GM19035 (cell line): ENCODE measurements at regions not wholly inside any gene's neighbourhood (a gene's known extent, or its start where the extent isn't known, plus 50 kb on each side); places are given as distances from the start of the nearest gene placed in this dataset.
A peak's percentile ranks its signal among the peaks of the same experiment; 100 is the strongest.

Experiments used
- ATAC-seq: cut with Tn5 transposase; IDR thresholded peaks from one replicate; pipeline ENCODE4 v1.9.1; 2021; ENCODE audit not compliant: unreplicated experiment

DNA sequence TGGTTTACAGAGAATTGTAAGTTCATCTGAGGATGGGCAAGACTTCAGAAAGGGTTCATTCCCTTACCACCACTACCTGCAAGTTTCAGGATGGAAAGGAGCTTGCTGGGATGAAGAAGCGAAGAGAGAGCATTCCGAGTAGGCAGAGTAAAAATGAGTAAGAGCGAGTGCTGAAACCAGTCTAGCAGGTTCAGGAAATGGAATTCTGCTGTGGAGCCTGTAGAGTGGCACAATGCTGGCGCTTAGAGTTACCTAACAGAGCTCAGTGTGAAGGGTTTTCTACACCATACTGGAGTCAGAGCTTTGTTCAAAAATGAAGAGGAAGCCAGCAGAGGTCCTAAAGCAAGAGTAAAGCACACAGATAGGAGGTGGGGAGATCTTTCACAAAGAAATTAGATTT is 179.2 kb upstream of the ZC3H12C start:
- no peak for ATAC-seq

- peak; percentile 46 for ATAC-seq
Observed at GRCh38 chr11:109914809-109915653, 178.2 kb upstream of the ZC3H12C start.

GRCh38 chr11:109926941-109927340 is 166.3 kb upstream of the ZC3H12C start:
- ATAC-seq, result no peak

DNA sequence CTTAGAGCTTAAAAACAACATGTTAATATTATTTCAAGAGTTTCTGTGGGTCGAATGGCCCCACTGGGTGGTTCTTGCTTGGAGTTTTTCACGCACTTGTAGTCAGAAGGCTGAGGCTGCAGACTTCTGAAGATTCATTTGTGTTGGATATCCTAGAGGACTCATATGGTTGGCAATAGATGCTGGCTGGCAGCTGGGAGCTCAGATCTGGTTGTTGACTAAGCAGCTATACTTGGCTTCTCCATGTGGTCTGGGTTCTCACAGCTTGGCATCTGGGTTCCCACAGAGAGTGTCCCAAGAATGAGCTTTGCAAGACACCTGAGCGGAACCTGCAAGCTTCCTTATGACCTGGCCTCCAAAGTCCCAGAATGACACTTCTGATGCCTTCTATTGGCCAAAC is 163.9 kb upstream of the ZC3H12C start:
- no peak for ATAC-seq

- no peak for ATAC-seq
Observed at GRCh38 chr11:109933126-109933525, 160.1 kb upstream of the ZC3H12C start.

GRCh38 chr11:109934151-109934550 is 159.0 kb upstream of the ZC3H12C start:
- ATAC-seq, result no peak

DNA sequence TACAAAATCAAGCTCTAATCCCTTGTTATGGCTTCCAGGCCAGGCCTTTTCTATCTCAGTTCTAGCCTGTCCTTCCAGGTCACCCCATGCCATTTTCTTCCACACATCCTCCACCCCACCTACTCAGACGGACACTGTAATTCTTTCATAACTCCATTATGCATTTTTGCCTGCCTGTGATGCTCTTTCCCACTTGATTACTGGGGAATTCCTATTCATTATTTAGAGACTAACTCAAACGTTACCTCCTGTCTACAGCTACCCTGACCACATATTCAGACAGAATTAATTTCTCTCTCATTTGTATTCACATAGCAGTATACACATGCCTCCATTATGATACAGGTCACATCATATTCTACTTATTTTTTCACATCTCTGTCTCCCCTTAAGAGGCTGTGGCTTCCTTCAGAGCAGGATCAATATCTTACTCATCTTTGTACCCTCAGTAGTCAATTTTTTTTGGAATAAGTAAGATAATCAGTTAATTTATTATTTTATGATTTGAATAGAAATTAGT is 156.5 kb upstream of the ZC3H12C start:
- no peak for ATAC-seq

DNA sequence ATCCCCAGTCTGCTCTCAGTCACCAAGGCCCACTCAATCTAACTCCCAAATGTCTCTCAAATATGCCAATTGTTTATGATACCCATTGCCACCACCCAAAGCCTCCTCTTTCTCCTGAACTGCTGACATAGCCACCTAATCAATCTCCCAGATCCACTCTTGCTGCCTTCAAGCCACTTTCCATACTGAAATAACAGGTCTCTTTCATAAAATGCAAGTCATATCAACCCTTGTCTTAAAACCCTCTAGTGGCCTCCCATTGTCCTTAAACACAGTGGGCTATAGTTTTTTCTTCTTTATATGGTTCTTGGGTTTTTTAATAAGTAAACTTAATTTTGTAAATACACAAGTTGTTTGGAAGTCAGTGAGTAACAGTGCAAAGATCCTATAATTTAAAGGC is 155.2 kb upstream of the ZC3H12C start:
- no peak for ATAC-seq

- ATAC-seq, result no peak
Observed at GRCh38 chr11:109939166-109939810, 153.9 kb upstream of the ZC3H12C start.

DNA sequence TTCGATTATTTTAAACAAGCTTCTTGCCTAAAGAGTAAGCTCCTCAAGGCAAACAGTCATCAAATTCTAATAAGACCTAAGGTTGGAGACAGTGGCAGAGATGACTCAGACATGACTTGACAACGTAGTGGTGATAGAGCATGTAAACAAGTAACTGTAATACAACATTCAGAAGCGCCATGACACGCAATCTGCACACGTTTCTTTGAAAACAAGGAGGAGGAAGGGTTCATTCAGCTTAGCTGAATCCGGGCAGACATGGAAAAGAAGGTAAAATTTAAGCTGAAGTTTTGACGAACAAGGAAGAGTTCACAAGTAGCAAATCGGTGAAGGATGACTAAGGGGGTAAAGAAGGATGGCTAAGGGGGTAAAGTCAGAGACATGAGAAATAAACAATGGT is 152.4 kb upstream of the ZC3H12C start:
- ATAC-seq, result no peak

- ATAC-seq, result peak; percentile 78
Observed at GRCh38 chr11:109945626-109946321, 147.4 kb upstream of the ZC3H12C start.

GRCh38 chr11:109946322-109946846 is 146.8 kb upstream of the ZC3H12C start:
- peak; percentile 94 for ATAC-seq

GRCh38 chr11:109954534-109954933 is 138.7 kb upstream of the ZC3H12C start:
- ATAC-seq, result no peak

- ATAC-seq, result peak; percentile 82
Observed at GRCh38 chr11:109956124-109956793, 136.9 kb upstream of the ZC3H12C start.

GRCh38 chr11:109957000-109957399 is 136.2 kb upstream of the ZC3H12C start:
- ATAC-seq, result no peak

DNA sequence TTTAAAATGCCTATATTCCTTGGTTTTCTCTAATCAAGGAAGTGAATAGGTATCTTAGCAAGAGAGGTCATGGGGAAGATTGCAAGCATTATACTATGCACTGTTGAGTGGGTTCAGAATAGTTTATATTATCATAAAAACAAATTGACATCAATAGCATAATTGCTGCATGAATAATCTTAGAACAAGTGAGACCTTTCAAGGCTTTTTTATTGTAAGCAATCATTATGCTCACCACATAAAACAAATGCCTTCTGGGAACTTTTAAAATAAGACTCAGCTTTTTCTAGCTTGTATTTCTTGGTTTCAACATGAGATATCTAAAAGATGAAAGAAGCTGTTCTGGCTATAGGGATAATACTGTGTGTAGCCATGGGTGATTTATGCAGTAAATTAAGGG is 135.6 kb upstream of the ZC3H12C start:
- ATAC-seq, result no peak

DNA sequence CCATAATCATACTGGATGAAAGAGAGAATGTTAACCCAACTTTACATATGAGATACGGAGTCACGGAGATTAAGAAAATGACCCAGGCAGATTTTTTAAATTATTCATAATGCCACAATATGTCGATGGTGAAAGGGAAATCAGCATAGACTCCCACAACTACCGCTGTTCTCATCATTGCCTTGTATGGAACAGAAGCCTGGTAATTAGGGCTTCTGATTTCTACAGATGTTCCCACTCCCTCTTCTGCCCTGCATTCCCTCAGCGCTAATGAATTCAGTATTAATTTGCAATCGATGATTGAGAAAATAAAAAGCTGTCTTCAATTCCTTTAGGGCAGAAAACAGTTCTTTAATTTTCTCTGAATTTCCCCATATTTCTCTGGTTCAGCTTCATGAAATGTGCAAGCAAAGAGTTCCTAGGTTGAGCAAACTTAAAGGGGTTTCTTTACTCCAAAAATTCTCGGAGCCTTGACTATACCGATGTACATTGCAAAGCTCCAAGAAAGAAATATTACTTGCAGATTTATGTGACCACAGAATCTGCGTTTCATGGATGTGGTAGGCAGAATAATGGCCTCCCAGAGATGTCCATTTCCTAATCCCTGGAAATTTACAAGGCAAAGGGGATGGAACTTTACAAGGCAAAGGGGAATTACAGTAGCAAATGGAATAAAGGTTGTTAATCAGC is 134.9 kb upstream of the ZC3H12C start:
- ATAC-seq, result no peak

DNA sequence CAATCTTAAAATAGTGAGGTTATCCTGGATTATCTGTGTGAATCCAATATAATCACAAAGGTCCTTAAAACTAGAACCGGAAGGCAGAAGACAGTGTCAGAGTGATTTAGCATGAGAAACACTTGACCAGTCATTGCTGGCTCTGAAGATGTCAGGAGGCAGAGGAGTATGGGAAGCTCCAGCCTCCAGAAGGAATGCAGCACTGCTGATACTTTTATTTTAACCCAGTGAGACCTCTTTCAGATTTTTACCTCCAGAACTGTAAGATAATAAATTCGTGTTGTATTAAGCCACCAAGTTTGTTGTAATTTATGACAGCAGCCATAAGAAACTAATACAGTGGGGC is 134.4 kb upstream of the ZC3H12C start:
- no peak for ATAC-seq

GRCh38 chr11:109960831-109961230 is 132.4 kb upstream of the ZC3H12C start:
- ATAC-seq, result no peak

DNA sequence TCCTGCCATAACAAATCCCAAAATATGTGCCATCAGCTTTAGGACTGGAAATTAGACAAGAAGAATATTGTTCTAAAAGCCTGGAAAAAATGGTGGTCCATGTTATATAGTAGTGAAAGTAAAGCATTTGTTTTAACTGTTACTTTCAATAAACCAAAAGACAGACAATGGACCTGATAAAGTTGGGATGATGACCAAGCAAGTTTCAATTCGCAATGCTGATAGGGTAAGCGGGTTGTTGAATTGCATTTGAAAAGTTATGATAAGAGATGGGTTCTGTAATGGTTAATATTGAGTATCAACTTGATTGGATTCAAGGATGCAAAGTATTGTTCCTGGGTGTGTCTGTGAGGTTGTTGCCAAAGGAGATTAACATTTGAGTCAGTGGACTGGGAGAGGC is 131.9 kb upstream of the ZC3H12C start:
- ATAC-seq, result no peak
